NCI-H460 (cell line): ENCODE measurements at regions not wholly inside any gene's neighbourhood (a gene's known extent, or its start where the extent isn't known, plus 50 kb on each side); places are given as distances from the start of the nearest gene placed in this dataset.

Experiments
- DNase-seq: peaks from one replicate; pipeline ENCODE4 v3.0.0-alpha.2; 2016; ENCODE audit warnings: low read depth; ENCODE audit errors: extremely low read depth

DNA sequence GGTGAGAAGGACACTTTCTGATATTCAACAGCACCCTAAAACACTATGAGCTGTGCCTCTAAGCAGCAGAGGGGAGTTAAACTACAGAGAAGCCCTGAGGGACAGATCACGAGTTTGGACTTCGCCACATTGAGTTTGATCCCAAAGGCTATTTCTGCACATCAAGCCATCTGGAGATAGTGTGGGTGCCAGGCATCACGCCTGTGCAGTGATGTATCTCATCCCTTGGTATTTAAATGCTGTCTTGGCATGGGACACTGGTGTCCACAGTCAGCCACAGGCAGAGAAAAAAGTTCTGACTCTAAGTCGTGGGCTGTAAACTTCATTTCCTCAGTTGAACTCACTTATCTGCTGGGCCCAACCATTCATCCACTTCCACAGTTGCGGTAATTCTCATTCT lies 742.3 kb upstream of the CELF4 start:
- no peak for DNase-seq

GRCh38 chr18:38305961-38306360 lies 740.4 kb upstream of the CELF4 start:
- no peak for DNase-seq

DNA sequence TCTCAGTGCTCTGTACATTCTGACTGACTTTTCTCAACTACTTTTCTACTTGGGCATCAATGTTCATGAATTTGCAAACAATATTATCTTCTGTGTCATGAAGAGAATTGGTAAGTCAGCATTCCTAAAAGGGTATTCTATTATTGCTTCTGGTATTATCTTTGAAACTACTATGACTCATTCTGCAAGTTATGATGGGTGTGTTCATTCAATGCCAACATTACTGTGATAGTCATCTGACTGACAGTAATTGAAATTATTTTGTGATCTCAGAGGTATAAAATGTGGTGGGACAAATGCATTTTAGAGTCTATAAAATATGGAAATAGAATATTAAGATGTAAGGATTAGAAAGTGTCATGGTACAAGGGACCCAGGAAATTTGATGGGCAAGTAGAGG lies 736.0 kb upstream of the CELF4 start:
- no peak for DNase-seq

- DNase-seq = no peak
Observed at GRCh38 chr18:38297910-38298309, 732.3 kb upstream of the CELF4 start.

- no peak for DNase-seq
Observed at GRCh38 chr18:38290229-38290628, 724.6 kb upstream of the CELF4 start.

DNA sequence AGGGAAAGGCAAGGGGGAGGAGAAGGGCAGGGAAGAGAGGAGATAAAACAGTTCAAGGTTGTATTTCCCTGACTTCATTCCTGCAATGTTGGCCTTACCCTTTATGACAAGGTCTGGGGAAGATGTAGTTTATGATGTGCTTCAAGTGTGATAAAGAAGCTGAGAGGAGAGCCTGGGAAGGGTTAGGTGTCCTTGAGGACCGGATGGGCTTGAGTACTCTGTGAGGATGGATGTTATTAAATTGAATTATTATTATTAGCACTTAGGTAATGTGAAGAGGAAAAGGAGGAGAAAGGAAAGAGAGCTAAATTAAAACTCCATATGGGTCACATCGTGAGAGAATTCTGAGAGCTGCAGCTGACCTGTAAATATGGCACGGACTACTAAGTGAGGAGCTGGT lies 719.4 kb upstream of the CELF4 start:
- no peak for DNase-seq

DNA sequence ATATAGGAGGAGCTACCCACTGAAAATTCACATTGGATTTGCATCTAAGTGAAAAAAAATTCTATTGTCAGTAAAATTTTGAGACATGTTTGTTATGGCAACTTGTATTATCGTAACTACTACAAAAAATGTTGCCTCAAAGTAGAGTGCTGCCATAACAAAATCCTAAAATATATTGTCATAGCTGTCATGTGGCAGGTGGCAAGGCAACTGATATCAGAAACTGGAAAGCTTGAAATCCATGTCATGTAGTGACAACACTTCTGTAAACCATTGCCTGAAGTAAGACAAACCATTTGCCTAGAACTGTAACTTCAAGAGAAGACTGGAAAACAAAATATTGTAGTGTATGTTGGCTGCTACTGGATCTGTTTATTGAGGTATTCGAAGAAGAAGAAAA lies 697.5 kb upstream of the CELF4 start:
- DNase-seq = no peak

DNA sequence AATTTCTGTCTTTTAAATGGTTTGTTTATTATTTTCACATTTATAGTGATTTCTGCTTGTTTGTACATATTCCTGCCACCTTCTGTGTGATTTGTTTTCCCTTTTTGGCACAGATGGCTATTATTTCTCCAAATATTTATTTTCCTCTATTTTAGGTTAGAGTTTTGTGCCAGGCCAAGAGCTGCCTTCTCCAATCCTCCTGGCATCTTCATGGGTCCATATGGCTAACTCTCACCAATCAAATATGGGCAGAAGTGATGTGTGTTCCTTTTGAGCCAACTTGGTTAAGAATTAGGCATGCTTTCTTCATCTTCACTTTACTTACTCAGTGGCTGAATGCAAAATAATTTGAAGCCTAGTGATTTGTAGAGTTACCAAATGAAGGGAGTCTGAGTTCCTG lies 697.1 kb upstream of the CELF4 start:
- no peak for DNase-seq

- no peak for DNase-seq
Observed at GRCh38 chr18:38257661-38258060, 692.1 kb upstream of the CELF4 start.

DNA sequence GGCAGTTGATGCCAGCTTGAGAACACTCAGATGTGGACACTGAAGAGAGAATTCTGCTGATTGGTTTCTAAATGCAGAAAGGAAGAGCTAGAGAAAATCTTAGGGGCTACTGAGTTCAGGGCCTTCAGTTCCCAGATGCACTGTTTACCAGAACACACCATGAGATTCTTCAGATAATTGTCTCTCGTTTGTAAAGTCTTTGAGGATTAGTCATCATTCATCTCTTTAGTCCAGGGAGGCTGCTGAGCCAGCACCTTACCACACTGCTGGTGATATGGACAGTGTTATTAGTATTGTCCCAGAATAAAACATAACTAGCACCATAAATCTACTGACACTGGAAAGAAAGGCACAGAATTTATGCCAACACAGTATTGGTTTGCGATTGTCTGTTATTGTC lies 690.8 kb upstream of the CELF4 start:
- no peak for DNase-seq

- DNase-seq = no peak
Observed at GRCh38 chr18:38250971-38251370, 685.4 kb upstream of the CELF4 start.

- no peak for DNase-seq
Observed at GRCh38 chr18:38244480-38244879, 678.9 kb upstream of the CELF4 start.

DNA sequence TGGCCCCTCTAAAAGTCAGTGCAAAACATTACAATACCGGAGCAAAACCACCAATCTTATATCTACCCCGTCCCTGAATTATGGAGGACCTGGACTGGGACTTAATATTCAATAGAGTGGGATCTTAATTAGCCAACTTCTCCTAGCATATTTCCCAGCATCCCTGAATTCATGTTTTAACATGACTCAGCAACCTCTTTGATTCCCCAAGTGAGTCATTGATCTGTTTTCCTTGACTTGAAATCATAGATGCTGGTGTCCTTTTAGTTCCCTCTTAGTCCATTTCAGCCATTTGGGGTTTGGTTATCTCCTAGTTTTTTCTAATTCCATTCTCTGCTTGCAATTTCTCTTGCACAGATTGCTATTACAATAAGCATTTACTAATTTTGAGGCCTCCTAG lies 677.7 kb upstream of the CELF4 start:
- no peak for DNase-seq

DNA sequence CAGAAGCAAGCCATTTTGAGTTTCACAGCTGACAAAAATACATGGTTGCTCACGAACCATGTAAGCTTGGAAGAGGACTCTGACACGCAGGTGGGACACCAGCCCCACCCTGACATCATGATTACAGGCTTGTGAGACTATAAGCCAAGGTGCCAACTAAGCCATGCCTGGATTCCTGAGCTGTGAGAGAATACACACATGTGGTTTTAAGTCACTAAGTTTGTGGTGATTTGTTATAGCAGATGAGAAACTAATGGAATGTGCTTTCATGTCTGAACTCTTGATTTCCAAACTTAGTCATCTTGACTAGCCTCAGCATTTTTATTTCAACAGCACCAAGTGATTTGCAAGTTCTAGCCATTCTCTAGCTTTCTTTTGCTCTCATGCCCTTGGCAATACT lies 676.1 kb upstream of the CELF4 start:
- DNase-seq = no peak

DNA sequence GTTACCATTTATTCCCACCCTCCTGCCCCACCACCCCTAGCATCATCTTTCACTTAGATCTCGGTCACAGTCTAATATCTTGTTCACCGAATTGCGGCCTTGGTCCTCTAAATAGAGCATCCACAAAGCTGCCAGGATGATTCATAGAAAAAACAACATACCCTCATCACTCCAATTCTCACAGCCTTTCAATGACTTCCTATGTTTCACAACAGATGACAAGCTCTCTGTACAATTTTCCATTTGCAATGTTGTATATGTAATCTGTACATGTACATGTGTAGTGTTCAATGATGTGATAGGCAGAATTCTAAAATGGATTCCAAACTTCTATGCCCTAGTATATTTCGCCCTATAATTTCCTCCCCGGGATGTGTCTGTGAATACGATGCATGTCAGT lies 675.6 kb upstream of the CELF4 start:
- DNase-seq = no peak

DNA sequence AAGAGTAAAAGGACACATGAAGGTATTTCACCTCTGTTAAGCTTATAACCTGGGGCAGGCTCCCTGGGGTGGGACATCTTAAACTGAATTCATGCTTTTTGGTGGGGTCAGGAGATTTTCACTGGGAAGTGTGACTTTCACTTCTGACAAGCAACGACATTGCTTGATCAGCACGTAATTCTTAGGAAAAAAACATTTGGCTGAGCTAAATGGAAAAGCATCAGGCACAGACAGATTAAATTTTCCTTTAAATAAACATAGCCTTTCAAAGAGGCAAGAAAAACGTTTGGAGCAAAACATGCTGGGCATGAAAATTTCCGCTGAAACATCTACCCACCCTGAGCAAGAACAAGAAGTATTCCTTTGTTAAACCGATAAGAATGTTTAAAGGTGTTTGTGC lies 674.0 kb upstream of the CELF4 start:
- DNase-seq = no peak

- no peak for DNase-seq
Observed at GRCh38 chr18:38237796-38238195, 672.2 kb upstream of the CELF4 start.

DNA sequence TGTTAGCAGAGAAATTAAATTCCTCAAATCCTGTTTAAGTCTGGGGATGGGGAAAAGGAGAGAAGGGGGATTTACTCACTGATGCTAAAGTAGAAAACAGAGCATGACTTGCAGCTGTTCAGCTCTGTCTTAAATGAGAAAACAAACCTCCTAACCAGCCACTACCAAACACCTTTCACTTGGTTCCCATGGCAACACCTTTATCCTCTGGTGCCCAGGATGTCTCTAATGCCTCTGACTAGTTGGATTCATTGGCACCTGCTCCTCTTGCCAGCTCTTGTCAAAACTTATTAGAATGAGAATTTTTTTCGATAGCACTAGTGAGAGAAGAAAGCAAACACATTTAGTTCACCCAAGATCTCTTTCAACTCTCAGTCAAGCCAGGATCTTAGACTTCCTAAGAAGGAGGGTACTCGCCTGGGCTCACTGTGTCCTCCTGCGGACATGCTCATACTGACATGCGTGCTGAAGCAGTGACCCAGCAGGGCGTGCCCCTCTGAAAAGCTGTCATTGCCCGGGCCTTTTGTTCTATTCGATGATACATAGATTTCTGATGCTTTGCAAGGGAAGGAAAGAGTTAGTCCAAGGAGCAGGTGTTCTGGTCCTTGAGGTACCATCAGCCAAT lies 656.0 kb upstream of the CELF4 start:
- no peak for DNase-seq

- no peak for DNase-seq
Observed at GRCh38 chr18:38198956-38199355, 633.4 kb upstream of the CELF4 start.

DNA sequence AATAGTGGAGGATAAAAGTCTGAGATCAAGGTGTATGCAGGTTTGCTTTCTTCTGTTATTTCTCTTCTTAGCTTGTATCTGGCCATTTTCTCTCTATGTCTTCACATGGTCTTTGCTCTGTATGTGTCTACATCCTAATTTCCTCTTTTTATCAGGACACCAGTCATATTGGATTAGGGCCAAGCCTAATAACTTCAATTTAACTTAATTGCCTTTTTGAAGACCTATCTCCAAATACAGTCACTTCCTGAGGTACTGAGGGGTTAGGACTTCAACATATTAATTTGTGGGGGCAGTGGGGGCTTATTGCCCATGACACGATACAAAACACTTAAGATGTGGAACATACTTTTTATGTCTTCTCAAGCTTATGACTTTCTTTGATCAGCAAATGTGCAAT lies 632.9 kb upstream of the CELF4 start:
- no peak for DNase-seq

DNA sequence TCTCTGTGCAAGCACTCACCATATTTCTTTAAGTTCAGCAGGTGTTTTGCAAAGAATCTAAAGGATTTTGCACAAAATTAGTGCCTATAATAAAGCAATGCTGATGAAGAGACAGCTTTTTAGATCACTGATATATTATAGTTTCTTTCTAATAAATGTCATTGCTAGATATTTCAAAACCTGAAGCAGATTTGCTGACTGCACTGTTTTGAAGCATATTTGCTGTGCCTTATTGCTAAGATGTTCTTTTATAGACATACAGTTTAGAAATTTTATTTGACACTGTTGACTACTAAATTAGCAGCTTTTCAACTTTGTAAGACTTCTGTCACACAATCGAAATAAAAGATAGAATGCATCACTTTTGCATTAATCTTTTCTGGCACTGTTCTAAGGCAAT lies 620.9 kb upstream of the CELF4 start:
- DNase-seq = no peak

- DNase-seq = no peak
Observed at GRCh38 chr18:38174594-38174993, 609.0 kb upstream of the CELF4 start.

- no peak for DNase-seq
Observed at GRCh38 chr18:38174173-38174572, 608.6 kb upstream of the CELF4 start.

DNA sequence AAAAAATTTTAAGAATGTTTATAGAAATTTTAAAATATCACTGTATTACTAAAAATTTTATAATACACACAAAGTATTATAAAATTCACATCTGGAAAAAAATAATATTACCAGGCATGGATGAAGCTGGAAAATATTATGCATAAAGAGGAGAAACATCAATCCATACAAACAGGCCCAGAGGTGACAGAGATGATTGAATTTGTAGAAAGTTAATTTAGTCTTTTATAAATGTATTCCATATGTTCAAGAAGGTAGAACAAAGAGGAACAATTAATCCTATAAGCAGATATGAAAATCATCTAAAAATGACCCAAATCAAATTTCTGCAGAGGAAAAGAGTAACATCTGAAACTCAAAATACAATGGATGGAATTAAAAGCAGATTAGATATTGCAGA lies 605.2 kb upstream of the CELF4 start:
- DNase-seq = no peak
